Endodermal cell (in vitro differentiated cells): ENCODE measurements at regions not wholly inside any gene's neighbourhood (a gene's known extent, or its start where the extent isn't known, plus 50 kb on each side); places are given as distances from the start of the nearest gene placed in this dataset.
"Not testable (repeated sequence)": the region's sequence is repeated elsewhere in the genome, so short reads cannot be mapped to it uniquely, and the experiment has no call there.

ENCODE experiments used
- DNase-seq: peaks from one replicate; pipeline ENCODE4 v3.0.0-alpha.2; 2017
- H3K27ac ChIP-seq: 2 replicates; pipeline ENCODE4 v1.5.1; 2013; ENCODE audit warnings: mild to moderate bottlenecking, low read depth, low read length, moderate library complexity
- H3K27me3 ChIP-seq: 2 replicates; pipeline ENCODE4 v1.6.1; 2013; ENCODE audit warnings: mild to moderate bottlenecking, low read length, moderate library complexity; ENCODE audit not compliant: insufficient read depth, control insufficient read depth, poor library complexity, severe bottlenecking
- H3K36me3 ChIP-seq: 2 replicates; pipeline ENCODE4 v1.7.0; 2013; ENCODE audit warnings: mild to moderate bottlenecking, low read length, moderate library complexity; ENCODE audit not compliant: control insufficient read depth, insufficient read depth
- H3K4me1 ChIP-seq: one replicate; pipeline ENCODE4 v1.7.0; 2013; ENCODE audit warnings: low read length; ENCODE audit not compliant: control insufficient read depth, insufficient read depth
- H3K4me3 ChIP-seq: 2 replicates; pipeline ENCODE4 v1.5.1; 2013; ENCODE audit warnings: mild to moderate bottlenecking, low read length, moderate library complexity
- H3K9ac ChIP-seq: 2 replicates; pipeline ENCODE4 v1.6.1; 2013; ENCODE audit warnings: mild to moderate bottlenecking, low read length, moderate library complexity; ENCODE audit not compliant: poor library complexity, severe bottlenecking; ENCODE audit errors: extremely low read depth
- H3K9me3 ChIP-seq: 2 replicates; pipeline ENCODE4 v1.6.1; 2013; ENCODE audit warnings: mild to moderate bottlenecking, low read length, moderate library complexity; ENCODE audit not compliant: control insufficient read depth
- H3K27ac Mint-ChIP-seq: 2 replicates; pipeline ENCODE4 v1.8.0; 2020; ENCODE audit warnings: mixed read lengths
- H3K27me3 Mint-ChIP-seq: 2 replicates; pipeline ENCODE4 v1.8.0; 2021; ENCODE audit warnings: mild to moderate bottlenecking, mixed read lengths; ENCODE audit not compliant: insufficient read depth
- H3K36me3 Mint-ChIP-seq: 2 replicates; pipeline ENCODE4 v1.8.0; 2020; ENCODE audit warnings: low read depth, mixed read lengths
- H3K4me1 Mint-ChIP-seq: 2 replicates; pipeline ENCODE4 v1.8.0; 2020; ENCODE audit warnings: mixed read lengths
- H3K4me3 Mint-ChIP-seq: 2 replicates; pipeline ENCODE4 v1.8.0; 2020; ENCODE audit warnings: mild to moderate bottlenecking, moderate library complexity, mixed read lengths
- H3K9me3 Mint-ChIP-seq: 2 replicates; pipeline ENCODE4 v1.8.0; 2020; ENCODE audit warnings: mild to moderate bottlenecking, mixed read lengths
- WGBS, 2 experiments: methylation state at CpG; one replicate each; pipeline versions ENCODE4 v1.1.5 to v1.1.7; 2013; ENCODE audit warnings: missing lambda C conversion rate in 2 of 2, mixed read lengths in 1 of 2; ENCODE audit not compliant: insufficient coverage in 1 of 2, insufficient read length in 1 of 2; 5-methylcytosine and 5-hydroxymethylcytosine counted together

GRCh38 chr2:110323832-110324231 is 111.5 kb upstream of the MTLN start:
- H3K36me3 ChIP-seq, H3K4me1 ChIP-seq, H3K9me3 Mint-ChIP-seq, H3K27me3 ChIP-seq, H3K27ac Mint-ChIP-seq, H3K27ac ChIP-seq, DNase-seq, H3K4me1 Mint-ChIP-seq, H3K4me3 ChIP-seq, H3K4me3 Mint-ChIP-seq, H3K9me3 ChIP-seq, H3K9ac ChIP-seq, H3K27me3 Mint-ChIP-seq, H3K36me3 Mint-ChIP-seq: not testable (repeated sequence)
- no CpG with 5 or more reads among the region's 4 CpGs for WGBS, 2 experiments

GRCh38 chr2:110322535-110322934 is 110.2 kb upstream of the MTLN start:
- H3K36me3 ChIP-seq, H3K9me3 Mint-ChIP-seq, H3K36me3 Mint-ChIP-seq, H3K27me3 ChIP-seq, H3K9ac ChIP-seq, H3K27ac ChIP-seq, DNase-seq, H3K4me1 Mint-ChIP-seq, H3K4me1 ChIP-seq, H3K4me3 Mint-ChIP-seq, H3K27ac Mint-ChIP-seq, H3K9me3 ChIP-seq, H3K4me3 ChIP-seq, H3K27me3 Mint-ChIP-seq: not testable (repeated sequence)
- whole genome bisulfite sequencing, 2 experiments: 58% methylated on average over 2 of the region's 8 CpGs; no CpG with 5 or more reads in 1 of the 2 experiments

GRCh38 chr2:110320834-110321563 is 108.7 kb upstream of the MTLN start:
- not testable (repeated sequence) for H3K9ac ChIP-seq, H3K27me3 ChIP-seq, H3K4me3 Mint-ChIP-seq, H3K36me3 ChIP-seq, H3K4me3 ChIP-seq, H3K9me3 ChIP-seq, H3K9me3 Mint-ChIP-seq, DNase-seq, H3K36me3 Mint-ChIP-seq, H3K27ac Mint-ChIP-seq, H3K4me1 ChIP-seq, H3K4me1 Mint-ChIP-seq, H3K27me3 Mint-ChIP-seq, H3K27ac ChIP-seq
- no CpG with 5 or more reads among the region's 10 CpGs for WGBS, 2 experiments

- DNase-seq, H3K9me3 ChIP-seq, H3K9ac ChIP-seq, H3K4me3 Mint-ChIP-seq, H3K27ac ChIP-seq, H3K36me3 Mint-ChIP-seq, H3K27me3 ChIP-seq, H3K36me3 ChIP-seq, H3K9me3 Mint-ChIP-seq, H3K4me1 Mint-ChIP-seq, H3K4me1 ChIP-seq, H3K4me3 ChIP-seq, H3K27ac Mint-ChIP-seq, H3K27me3 Mint-ChIP-seq: not testable (repeated sequence)
- no CpG with 5 or more reads among the region's 4 CpGs for WGBS, 2 experiments
Observed at GRCh38 chr2:110318898-110319297, 106.6 kb upstream of the MTLN start.

GRCh38 chr2:110317377-110317776 is 105.0 kb upstream of the MTLN start:
- not testable (repeated sequence) for H3K4me3 ChIP-seq, H3K27ac ChIP-seq, H3K9me3 ChIP-seq, H3K4me1 Mint-ChIP-seq, H3K36me3 Mint-ChIP-seq, H3K9me3 Mint-ChIP-seq, DNase-seq, H3K27me3 ChIP-seq, H3K4me1 ChIP-seq, H3K36me3 ChIP-seq, H3K4me3 Mint-ChIP-seq, H3K27me3 Mint-ChIP-seq, H3K27ac Mint-ChIP-seq, H3K9ac ChIP-seq
- WGBS, 2 experiments: no CpG with 5 or more reads among the region's 5 CpGs

GRCh38 chr2:110316051-110316865 is 103.9 kb upstream of the MTLN start:
- H3K9ac ChIP-seq, H3K27ac ChIP-seq, H3K4me3 Mint-ChIP-seq, H3K4me1 ChIP-seq, H3K36me3 ChIP-seq, H3K4me3 ChIP-seq, H3K4me1 Mint-ChIP-seq, DNase-seq, H3K27ac Mint-ChIP-seq, H3K9me3 Mint-ChIP-seq, H3K9me3 ChIP-seq, H3K36me3 Mint-ChIP-seq, H3K27me3 ChIP-seq, H3K27me3 Mint-ChIP-seq: not testable (repeated sequence)
- no CpG with 5 or more reads among the region's 10 CpGs for WGBS, 2 experiments
